Fibroblast of lung (primary cell): ENCODE measurements at regions not wholly inside any gene's neighbourhood (a gene's known extent, or its start where the extent isn't known, plus 50 kb on each side); places are given as distances from the start of the nearest gene placed in this dataset.

Experiments used
- CTCF ChIP-seq, 2 donors: IDR thresholded peaks in 1 of 2; conservative IDR thresholded peaks in 1 of 2; 1 replicate in 1 of 2; 2 replicates in 1 of 2; pipeline ENCODE4 v1.5.1; 2011 to 2012; ENCODE audit warnings: low read length in 2 of 2, control low read depth in 1 of 2, inconsistent platforms in 1 of 2, low read depth in 1 of 2, mild to moderate bottlenecking in 1 of 2
- EZH2 ChIP-seq: IDR thresholded peaks from 2 replicates; pipeline ENCODE4 v1.5.1; 2012; ENCODE audit warnings: low read length, control low read depth, mild to moderate bottlenecking; ENCODE audit errors: missing control alignments

- TF ChIP-seq CTCF (conservative IDR thresholded peaks at IDR 0.05 in 1 of 2, IDR thresholded peaks at IDR 0.05 in 1 of 2; ENCODE audit: low read depth in 1 of 2, low read length in 2 of 2) (no peak), EZH2 (no peak)
Observed at GRCh38 chr5:116953251-116953930, 378.8 kb upstream of the SEMA6A start.
